Adrenal gland (tissue), 5 donors: ENCODE measurements at regions not wholly inside any gene's neighbourhood (a gene's known extent, or its start where the extent isn't known, plus 50 kb on each side); places are given as distances from the start of the nearest gene placed in this dataset.

Experiments
- CTCF ChIP-seq, 6 experiments: fragments of 450-650 bp in 4 of 6; fragments of 200-600 bp in 2 of 6; sonication (generic) in 1 of 6; IDR thresholded peaks; 1 replicate in 5 of 6; 2 replicates in 1 of 6; pipeline versions ENCODE4 v1.5.1 to v1.8.0; 2016 to 2021; ENCODE audit warnings: antibody characterized with exemption in 6 of 6, mild to moderate bottlenecking in 2 of 6, moderate library complexity in 1 of 6
- POLR2A ChIP-seq, 2 donors: fragments of 450-650 bp; IDR thresholded peaks; one replicate each; pipeline ENCODE4 v1.6.1; 2017; ENCODE audit warnings: antibody characterized with exemption in 2 of 2, mild to moderate bottlenecking in 2 of 2, moderate library complexity in 1 of 2
- donor health status: DM: no; HTN: no; CAD: no.

GRCh38 chr20:11429168-11429567 lies 488.5 kb upstream of the BTBD3 start:
- TF ChIP-seq CTCF (IDR thresholded peaks at IDR 0.05) (no peak), POLR2A (IDR thresholded peaks at IDR 0.05) (no peak)
